ENCODE measurements at regions not wholly inside any gene's neighbourhood (a gene's known extent, or its start where the extent isn't known, plus 50 kb on each side); places are given as distances from the start of the nearest gene placed in this dataset.

DNA sequence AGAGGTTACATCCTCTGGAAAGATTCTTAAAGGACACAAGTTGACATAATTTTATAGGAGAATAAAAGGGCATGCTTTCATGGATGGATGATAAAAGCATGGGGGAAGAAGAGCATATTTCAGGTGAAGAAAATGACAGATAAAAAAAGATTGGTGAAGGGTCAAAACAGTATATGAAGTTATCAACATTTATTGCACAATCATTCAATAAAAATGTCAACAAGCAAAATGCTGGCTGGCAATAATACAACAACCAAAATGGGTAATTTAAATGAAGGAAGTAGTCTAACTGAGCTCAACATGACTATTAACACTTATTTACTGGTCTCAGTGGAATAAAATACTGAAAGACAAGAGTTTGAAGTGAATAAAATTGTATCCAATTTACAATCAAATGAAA lies 696.7 kb downstream of the SQOR start:
- no peak for TF ChIP-seq CTCF (IDR thresholded peaks at IDR 0.05)
- no peak for TF ChIP-seq POLR2A (IDR thresholded peaks at IDR 0.05)

Measured in adrenal gland (tissue), 5 donors.